ENCODE measurements at regions not wholly inside any gene's neighbourhood (a gene's known extent, or its start where the extent isn't known, plus 50 kb on each side); places are given as distances from the start of the nearest gene placed in this dataset.

DNA sequence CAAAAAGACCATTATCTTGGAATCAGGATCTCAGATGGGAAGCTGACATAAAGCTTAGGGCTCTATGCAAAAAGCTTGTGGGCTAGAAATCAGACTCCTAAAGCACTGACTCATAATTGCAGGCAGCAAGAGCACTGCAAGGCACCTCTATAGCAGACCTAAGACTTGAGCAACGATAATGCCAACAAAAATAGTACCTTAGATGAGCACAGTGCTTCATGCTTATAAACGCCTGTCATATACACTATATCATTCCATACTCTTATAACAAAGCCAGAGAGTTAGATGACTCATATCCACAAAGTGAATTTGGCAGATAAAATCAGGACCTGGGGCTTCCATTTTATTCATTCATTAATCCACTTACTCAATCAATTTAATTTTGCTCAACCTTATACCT, 560.8 kb downstream of the MCTP2 start:
- Histone ChIP-seq H3K4me1 (ENCODE audit: insufficient read depth, low read length, poor library complexity, severe bottlenecking) (no peaks in the 10 kb centered on the region), H4K20me1 (ENCODE audit: insufficient read depth, low read length, poor library complexity, severe bottlenecking) (no peaks in the 10 kb centered on the region), H3F3A (ENCODE audit: low read depth) (no peaks in the 10 kb centered on the region), H3K9me2 (replicated peaks; ENCODE audit: low read depth, low read length) (no peaks in the 10 kb centered on the region), H3K9ac (ENCODE audit: low read depth, low read length, poor library complexity, severe bottlenecking) (no peak overlapping the region), H3K4me3 (ENCODE audit: low read length, poor library complexity, severe bottlenecking) (no peak overlapping the region), H3K4me2 (ENCODE audit: low read depth, low read length, poor library complexity, severe bottlenecking) (no peak overlapping the region), H3K36me3 (ENCODE audit: insufficient read depth, low read length) (no peaks in the 10 kb centered on the region), H3K9me3 (ENCODE audit: insufficient read depth, low read depth, low read length) (0 out of 2 replicates have a peak, but pooled peaks cover 4% of the 10 kb centered on the region), H3K79me2 (ENCODE audit: insufficient read depth, low read length) (no peaks in the 10 kb centered on the region), H2AFZ (ENCODE audit: low read length) (no peak overlapping the region), H3K27me3 (ENCODE audit: insufficient read depth, low read length, poor library complexity, severe bottlenecking) (no peaks in the 10 kb centered on the region)
- no peak for TF ChIP-seq EZH2phosphoT487 (IDR thresholded peaks at IDR 0.05; ENCODE audit: borderline replicate concordance)
- TF ChIP-seq, protein P1, sequence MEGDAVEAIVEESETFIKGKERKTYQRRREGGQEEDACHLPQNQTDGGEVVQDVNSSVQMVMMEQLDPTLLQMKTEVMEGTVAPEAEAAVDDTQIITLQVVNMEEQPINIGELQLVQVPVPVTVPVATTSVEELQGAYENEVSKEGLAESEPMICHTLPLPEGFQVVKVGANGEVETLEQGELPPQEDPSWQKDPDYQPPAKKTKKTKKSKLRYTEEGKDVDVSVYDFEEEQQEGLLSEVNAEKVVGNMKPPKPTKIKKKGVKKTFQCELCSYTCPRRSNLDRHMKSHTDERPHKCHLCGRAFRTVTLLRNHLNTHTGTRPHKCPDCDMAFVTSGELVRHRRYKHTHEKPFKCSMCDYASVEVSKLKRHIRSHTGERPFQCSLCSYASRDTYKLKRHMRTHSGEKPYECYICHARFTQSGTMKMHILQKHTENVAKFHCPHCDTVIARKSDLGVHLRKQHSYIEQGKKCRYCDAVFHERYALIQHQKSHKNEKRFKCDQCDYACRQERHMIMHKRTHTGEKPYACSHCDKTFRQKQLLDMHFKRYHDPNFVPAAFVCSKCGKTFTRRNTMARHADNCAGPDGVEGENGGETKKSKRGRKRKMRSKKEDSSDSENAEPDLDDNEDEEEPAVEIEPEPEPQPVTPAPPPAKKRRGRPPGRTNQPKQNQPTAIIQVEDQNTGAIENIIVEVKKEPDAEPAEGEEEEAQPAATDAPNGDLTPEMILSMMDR (conservative IDR thresholded peaks at IDR 0.05; ENCODE audit: low read length): no peak

DNA sequence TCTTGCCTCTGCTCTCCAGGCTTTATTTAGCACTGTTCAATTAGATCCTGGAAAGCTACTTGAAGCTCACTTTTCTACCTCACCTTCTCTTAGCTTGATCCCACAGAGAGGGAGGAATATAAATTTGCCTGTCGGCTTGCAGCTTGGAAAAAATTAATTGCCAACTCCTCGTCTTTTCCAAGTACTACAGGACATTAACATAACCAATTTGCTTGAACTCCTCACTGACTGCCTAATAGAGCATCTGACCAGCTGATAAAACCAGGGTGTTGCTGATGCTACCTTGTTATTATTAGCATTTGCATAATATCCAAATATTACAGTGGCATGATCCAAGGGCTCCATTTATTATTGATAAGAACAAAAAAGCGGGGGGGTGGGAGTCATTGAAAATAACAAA, 561.8 kb downstream of the MCTP2 start:
- H3K9me2 ChIP-seq (replicated peaks; ENCODE audit: low read depth, low read length): no peaks in the 10 kb centered on the region
- no peaks in the 10 kb centered on the region for H3K27me3 ChIP-seq (ENCODE audit: insufficient read depth, low read length, poor library complexity, severe bottlenecking)
- H3K9ac ChIP-seq (ENCODE audit: low read depth, low read length, poor library complexity, severe bottlenecking): no peak overlapping the region
- H3K4me1 ChIP-seq (ENCODE audit: insufficient read depth, low read length, poor library complexity, severe bottlenecking): no peaks in the 10 kb centered on the region
- no peaks in the 10 kb centered on the region for H4K20me1 ChIP-seq (ENCODE audit: insufficient read depth, low read length, poor library complexity, severe bottlenecking)
- no peaks in the 10 kb centered on the region for H3K79me2 ChIP-seq (ENCODE audit: insufficient read depth, low read length)
- H3K4me2 ChIP-seq (ENCODE audit: low read depth, low read length, poor library complexity, severe bottlenecking): no peak overlapping the region
- H3K4me3 ChIP-seq (ENCODE audit: low read length, poor library complexity, severe bottlenecking): no peak overlapping the region
- no peaks in the 10 kb centered on the region for H3K36me3 ChIP-seq (ENCODE audit: insufficient read depth, low read length)
- no peaks in the 10 kb centered on the region for H3K9me3 ChIP-seq (ENCODE audit: insufficient read depth, low read depth, low read length)
- H2AFZ ChIP-seq (ENCODE audit: low read length): no peak overlapping the region
- no peaks in the 10 kb centered on the region for H3F3A ChIP-seq (ENCODE audit: low read depth)
- no peak for TF ChIP-seq EZH2phosphoT487 (IDR thresholded peaks at IDR 0.05; ENCODE audit: borderline replicate concordance)
- TF ChIP-seq, protein P1 (conservative IDR thresholded peaks at IDR 0.05; ENCODE audit: low read length): no peak

DNA sequence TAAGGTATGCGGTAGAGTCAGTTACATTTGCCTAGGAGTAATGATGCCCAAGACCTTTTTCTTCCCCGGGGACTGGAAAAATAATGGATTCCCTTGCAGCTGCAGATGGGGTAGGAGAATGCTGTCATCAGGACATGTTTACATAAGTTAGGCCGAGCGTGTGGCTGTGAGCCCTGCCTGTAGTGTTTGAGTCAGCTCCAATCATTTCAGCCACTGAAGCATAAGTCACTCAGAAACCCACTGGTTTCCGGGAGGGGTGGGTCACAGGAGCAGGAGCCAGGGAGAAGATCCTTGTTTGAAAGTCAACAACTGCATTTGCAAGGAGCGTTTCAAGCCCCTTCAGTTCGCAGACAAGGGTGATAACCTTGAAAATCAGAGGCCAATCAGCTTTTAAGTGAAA, 562.3 kb downstream of the MCTP2 start:
- Histone ChIP-seq H3K9me3 (ENCODE audit: insufficient read depth, low read depth, low read length) (no peaks in the 10 kb centered on the region), H3K27me3 (ENCODE audit: insufficient read depth, low read length, poor library complexity, severe bottlenecking) (no peaks in the 10 kb centered on the region), H3F3A (ENCODE audit: low read depth) (no peaks in the 10 kb centered on the region), H2AFZ (ENCODE audit: low read length) (no peak overlapping the region), H4K20me1 (ENCODE audit: insufficient read depth, low read length, poor library complexity, severe bottlenecking) (no peaks in the 10 kb centered on the region), H3K4me2 (ENCODE audit: low read depth, low read length, poor library complexity, severe bottlenecking) (no peak overlapping the region), H3K4me3 (ENCODE audit: low read length, poor library complexity, severe bottlenecking) (no peak overlapping the region), H3K4me1 (ENCODE audit: insufficient read depth, low read length, poor library complexity, severe bottlenecking) (no peaks in the 10 kb centered on the region), H3K9ac (ENCODE audit: low read depth, low read length, poor library complexity, severe bottlenecking) (no peak overlapping the region), H3K9me2 (replicated peaks; ENCODE audit: low read depth, low read length) (no peaks in the 10 kb centered on the region), H3K79me2 (ENCODE audit: insufficient read depth, low read length) (no peaks in the 10 kb centered on the region), H3K36me3 (ENCODE audit: insufficient read depth, low read length) (no peaks in the 10 kb centered on the region)
- TF ChIP-seq EZH2phosphoT487 (IDR thresholded peaks at IDR 0.05; ENCODE audit: borderline replicate concordance): no peak
- TF ChIP-seq, protein P1 (conservative IDR thresholded peaks at IDR 0.05; ENCODE audit: low read length): no peak
